HEK293 (cell line): ENCODE measurements at regions not wholly inside any gene's neighbourhood (a gene's known extent, or its start where the extent isn't known, plus 50 kb on each side); places are given as distances from the start of the nearest gene placed in this dataset.

Experiments used
- CTCF ChIA-PET: fragments of 350-600 bp; formaldehyde crosslinking; extraction: SDS; loops from one replicate; lab custom pipeline; 2021; ENCODE audit warnings: antibody characterized with exemption; lab: Yijun Ruan, JAX
- POLR2A ChIA-PET: fragments of 300-600 bp; formaldehyde crosslinking; extraction: SDS; loops from one replicate; lab custom pipeline; 2020; ENCODE audit warnings: antibody characterized with exemption, inconsistent platforms; lab: Yijun Ruan, JAX
- H3K27ac ChIP-seq: fragments of 200-500 bp; sonication (Bioruptor generic); 2 replicates; pipeline ENCODE4 v1.5.1; 2014; ENCODE audit warnings: low read depth, low read length, control low read depth, inconsistent platforms; ENCODE audit errors: extremely low read depth
- H3K36me3 ChIP-seq, 2 experiments: fragments of 200-500 bp in 1 of 2; sonication (Bioruptor generic) in 1 of 2; 1 replicate in 1 of 2; 2 replicates in 1 of 2; pipeline ENCODE4 v1.5.1; 2014 to 2017; ENCODE audit warnings: inconsistent platforms in 2 of 2, low read length in 2 of 2; ENCODE audit not compliant: control insufficient read depth in 2 of 2, insufficient read depth in 1 of 2
- H3K4me1 ChIP-seq: fragments of 200-500 bp; sonication (Bioruptor generic); 2 replicates; pipeline ENCODE4 v1.5.1; 2014; ENCODE audit warnings: mild to moderate bottlenecking, low read length, inconsistent platforms; ENCODE audit not compliant: control insufficient read depth, insufficient read depth
- H3K4me3 ChIP-seq: 2 replicates; pipeline ENCODE4 v1.5.1; 2011; ENCODE audit warnings: low read depth, mild to moderate bottlenecking, control low read depth, low read length, moderate library complexity
- H3K9me3 ChIP-seq: fragments of 200-500 bp; sonication (Bioruptor generic); 2 replicates; pipeline ENCODE4 v1.5.1; 2014; ENCODE audit warnings: low read depth, low read length, inconsistent platforms; ENCODE audit not compliant: control insufficient read depth, insufficient read depth
- FEZF1 ChIP-seq: fragments of 450-650 bp; formaldehyde crosslinking; IDR thresholded peaks from 2 replicates; pipeline ENCODE4 v1.5.1; 2016; ENCODE audit warnings: missing biosample characterization, missing genetic modification characterization
- REPIN1 ChIP-seq: fragments of 450-650 bp; formaldehyde crosslinking; IDR thresholded peaks from 2 replicates; pipeline ENCODE4 v1.5.1; 2017; ENCODE audit warnings: missing biosample characterization, missing genetic modification characterization, low read depth
- WT1 ChIP-seq: fragments of 450-650 bp; formaldehyde crosslinking; IDR thresholded peaks from 2 replicates; pipeline ENCODE4 v1.5.1; 2016; ENCODE audit warnings: missing biosample characterization, missing genetic modification characterization
- YY1 ChIP-seq: fragments of 450-650 bp; formaldehyde crosslinking; IDR thresholded peaks from 2 replicates; pipeline ENCODE4 v1.5.1; 2018; ENCODE audit warnings: missing biosample characterization, missing genetic modification characterization
- ZBTB1 ChIP-seq: fragments of 450-650 bp; formaldehyde crosslinking; IDR thresholded peaks from 2 replicates; pipeline ENCODE4 v1.5.1; 2016; ENCODE audit warnings: missing biosample characterization, missing genetic modification characterization
- ZBTB48 ChIP-seq: fragments of 450-650 bp; formaldehyde crosslinking; IDR thresholded peaks from 2 replicates; pipeline ENCODE4 v1.5.1; 2016; ENCODE audit warnings: missing biosample characterization, missing genetic modification characterization
- ZBTB8A ChIP-seq: fragments of 450-650 bp; formaldehyde crosslinking; IDR thresholded peaks from 2 replicates; pipeline ENCODE4 v1.5.1; 2016; ENCODE audit warnings: missing biosample characterization, missing genetic modification characterization
- ZIC2 ChIP-seq: fragments of 450-650 bp; formaldehyde crosslinking; IDR thresholded peaks from 2 replicates; pipeline ENCODE4 v1.5.1; 2016; ENCODE audit warnings: missing biosample characterization, missing genetic modification characterization
- ZNF112 ChIP-seq: fragments of 450-650 bp; formaldehyde crosslinking; IDR thresholded peaks from 2 replicates; pipeline ENCODE4 v1.5.0; 2017; ENCODE audit warnings: missing biosample characterization, missing genetic modification characterization
- ZNF148 ChIP-seq: fragments of 450-650 bp; formaldehyde crosslinking; IDR thresholded peaks from 2 replicates; pipeline ENCODE4 v1.5.0; 2017; ENCODE audit warnings: missing biosample characterization, missing genetic modification characterization, borderline replicate concordance
- ZNF169 ChIP-seq: fragments of 450-650 bp; formaldehyde crosslinking; IDR thresholded peaks from 2 replicates; pipeline ENCODE4 v1.5.1; 2016; ENCODE audit warnings: missing biosample characterization, missing genetic modification characterization
- ZNF426 ChIP-seq: fragments of 450-650 bp; formaldehyde crosslinking; IDR thresholded peaks from 2 replicates; pipeline ENCODE4 v1.5.1; 2017; ENCODE audit warnings: missing biosample characterization, missing genetic modification characterization, mild to moderate bottlenecking, inconsistent platforms, moderate library complexity
- ZNF555 ChIP-seq: fragments of 450-650 bp; formaldehyde crosslinking; conservative IDR thresholded peaks from 2 replicates; pipeline ENCODE4 v1.5.1; 2017; ENCODE audit warnings: missing biosample characterization, mild to moderate bottlenecking, missing genetic modification characterization, inconsistent platforms
- ZNF664 ChIP-seq: fragments of 450-650 bp; formaldehyde crosslinking; IDR thresholded peaks from 2 replicates; pipeline ENCODE4 v1.5.1; 2016; ENCODE audit warnings: missing biosample characterization, missing genetic modification characterization
- ZSCAN18 ChIP-seq: fragments of 450-650 bp; formaldehyde crosslinking; IDR thresholded peaks from 2 replicates; pipeline ENCODE4 v1.5.1; 2016; ENCODE audit warnings: missing biosample characterization, missing genetic modification characterization
- TF ChIP-seq, protein P1 (sequence below): fragments of 450-650 bp; formaldehyde crosslinking; IDR thresholded peaks from 2 replicates; pipeline ENCODE4 v1.5.1; 2017; ENCODE audit warnings: missing biosample characterization, missing genetic modification characterization
- TF ChIP-seq, protein P2 (sequence below): fragments of 450-650 bp; formaldehyde crosslinking; IDR thresholded peaks from 2 replicates; pipeline ENCODE4 v1.5.1; 2016; ENCODE audit warnings: missing biosample characterization, missing genetic modification characterization
- TF ChIP-seq, protein P3 (sequence below): sonication (generic); formaldehyde crosslinking; IDR thresholded peaks from 2 replicates; pipeline ENCODE4 v1.8.1; 2022; ENCODE audit warnings: mild to moderate bottlenecking, moderate library complexity, missing genetic modification reagents
- TF ChIP-seq, protein P4 (sequence below): fragments of 450-650 bp; formaldehyde crosslinking; IDR thresholded peaks from 2 replicates; pipeline ENCODE4 v1.5.1; 2016; ENCODE audit warnings: missing biosample characterization, missing genetic modification characterization, borderline replicate concordance
- TF ChIP-seq, protein P5 (sequence below): fragments of 450-650 bp; formaldehyde crosslinking; IDR thresholded peaks from 2 replicates; pipeline ENCODE4 v1.5.1; 2017; ENCODE audit warnings: missing biosample characterization, mild to moderate bottlenecking, missing genetic modification characterization, moderate library complexity

DNA sequence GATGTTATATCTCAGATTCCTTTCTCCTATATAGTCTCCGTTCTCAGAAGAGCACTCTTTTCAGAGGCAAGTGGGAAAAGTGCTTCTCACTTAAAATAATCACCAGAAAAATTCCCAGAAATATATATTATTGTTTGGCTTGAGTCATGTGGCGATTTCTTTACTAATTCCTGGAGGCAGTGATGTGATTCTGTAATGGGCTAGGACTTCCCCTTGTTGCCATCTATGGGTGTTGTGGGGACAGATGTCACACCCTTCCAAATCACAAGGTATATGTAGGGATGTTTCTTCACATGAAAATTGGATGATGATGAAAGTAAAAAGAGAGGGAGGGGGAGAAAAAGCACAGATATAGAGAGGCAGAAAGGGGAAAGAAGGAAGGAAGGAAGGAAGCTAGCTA lies 553.4 kb downstream of the PPP4R3C start (continued):
- TF ChIP-seq ZBTB8A (tag by site-specific recombination) = no peak
- TF ChIP-seq REPIN1 (tag by site-specific recombination) = no peak
- TF ChIP-seq WT1 (tag by site-specific recombination) = no peak
- TF ChIP-seq ZIC2 = no peak
- TF ChIP-seq, protein P1, sequence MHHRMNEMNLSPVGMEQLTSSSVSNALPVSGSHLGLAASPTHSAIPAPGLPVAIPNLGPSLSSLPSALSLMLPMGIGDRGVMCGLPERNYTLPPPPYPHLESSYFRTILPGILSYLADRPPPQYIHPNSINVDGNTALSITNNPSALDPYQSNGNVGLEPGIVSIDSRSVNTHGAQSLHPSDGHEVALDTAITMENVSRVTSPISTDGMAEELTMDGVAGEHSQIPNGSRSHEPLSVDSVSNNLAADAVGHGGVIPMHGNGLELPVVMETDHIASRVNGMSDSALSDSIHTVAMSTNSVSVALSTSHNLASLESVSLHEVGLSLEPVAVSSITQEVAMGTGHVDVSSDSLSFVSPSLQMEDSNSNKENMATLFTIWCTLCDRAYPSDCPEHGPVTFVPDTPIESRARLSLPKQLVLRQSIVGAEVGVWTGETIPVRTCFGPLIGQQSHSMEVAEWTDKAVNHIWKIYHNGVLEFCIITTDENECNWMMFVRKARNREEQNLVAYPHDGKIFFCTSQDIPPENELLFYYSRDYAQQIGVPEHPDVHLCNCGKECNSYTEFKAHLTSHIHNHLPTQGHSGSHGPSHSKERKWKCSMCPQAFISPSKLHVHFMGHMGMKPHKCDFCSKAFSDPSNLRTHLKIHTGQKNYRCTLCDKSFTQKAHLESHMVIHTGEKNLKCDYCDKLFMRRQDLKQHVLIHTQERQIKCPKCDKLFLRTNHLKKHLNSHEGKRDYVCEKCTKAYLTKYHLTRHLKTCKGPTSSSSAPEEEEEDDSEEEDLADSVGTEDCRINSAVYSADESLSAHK = no peak
- TF ChIP-seq ZNF664 = no peak
- TF ChIP-seq, protein P2, sequence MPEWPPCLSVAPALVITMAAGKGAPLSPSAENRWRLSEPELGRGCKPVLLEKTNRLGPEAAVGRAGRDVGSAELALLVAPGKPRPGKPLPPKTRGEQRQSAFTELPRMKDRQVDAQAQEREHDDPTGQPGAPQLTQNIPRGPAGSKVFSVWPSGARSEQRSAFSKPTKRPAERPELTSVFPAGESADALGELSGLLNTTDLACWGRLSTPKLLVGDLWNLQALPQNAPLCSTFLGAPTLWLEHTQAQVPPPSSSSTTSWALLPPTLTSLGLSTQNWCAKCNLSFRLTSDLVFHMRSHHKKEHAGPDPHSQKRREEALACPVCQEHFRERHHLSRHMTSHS (tag by site-specific recombination) = no peak
- TF ChIP-seq ZNF112 (tag by site-specific recombination) = no peak
- TF ChIP-seq ZNF148 = no peak

DNA sequence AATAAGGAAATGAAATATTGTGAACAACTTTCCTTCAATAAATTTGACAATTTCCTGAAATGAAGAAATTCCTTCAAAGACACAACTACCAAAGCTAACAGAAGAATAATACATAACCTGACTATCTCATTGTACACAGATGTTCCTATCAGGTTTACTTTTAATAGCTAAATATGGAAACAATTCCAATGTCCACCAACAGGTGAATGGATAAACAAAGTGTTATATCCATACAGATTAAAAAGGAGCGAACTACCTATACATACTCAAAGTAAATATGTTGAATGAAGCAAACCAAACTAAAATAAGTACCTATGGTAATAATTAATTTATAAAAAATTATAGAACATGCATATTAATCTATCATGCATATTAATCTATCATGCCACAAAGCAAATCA lies 554.9 kb downstream of the PPP4R3C start:
- Histone ChIP-seq H3K9me3 (no peaks in the 10 kb centered on the region), H3K36me3 (no peaks in the 10 kb centered on the region), H3K4me1 (no peaks in the 10 kb centered on the region), H3K27ac (no peak overlapping the region), H3K4me3 (no peak overlapping the region)
- POLR2A ChIA-PET = no interaction called here
- CTCF ChIA-PET = interaction anchor here (0.5 kb wide), 1 partner anchor 489 kb away, joined by 4 read pairs; no protein-coding TSS in a partner anchor
- TF ChIP-seq ZBTB1 (tag by site-specific recombination) (no peak), ZNF169 (no peak), ZSCAN18 (tag by site-specific recombination) (no peak), ZNF426 (tag by site-specific recombination) (no peak), ZBTB48 (no peak), ZNF555 (no peak), FEZF1 (tag by site-specific recombination) (no peak), YY1 (tag by site-specific recombination) (no peak)
- TF ChIP-seq, protein P3, sequence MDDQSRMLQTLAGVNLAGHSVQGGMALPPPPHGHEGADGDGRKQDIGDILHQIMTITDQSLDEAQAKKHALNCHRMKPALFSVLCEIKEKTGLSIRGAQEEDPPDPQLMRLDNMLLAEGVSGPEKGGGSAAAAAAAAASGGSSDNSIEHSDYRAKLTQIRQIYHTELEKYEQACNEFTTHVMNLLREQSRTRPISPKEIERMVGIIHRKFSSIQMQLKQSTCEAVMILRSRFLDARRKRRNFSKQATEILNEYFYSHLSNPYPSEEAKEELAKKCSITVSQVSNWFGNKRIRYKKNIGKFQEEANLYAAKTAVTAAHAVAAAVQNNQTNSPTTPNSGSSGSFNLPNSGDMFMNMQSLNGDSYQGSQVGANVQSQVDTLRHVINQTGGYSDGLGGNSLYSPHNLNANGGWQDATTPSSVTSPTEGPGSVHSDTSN (CRISPR knock-in tag) = no peak
- TF ChIP-seq, protein P4, sequence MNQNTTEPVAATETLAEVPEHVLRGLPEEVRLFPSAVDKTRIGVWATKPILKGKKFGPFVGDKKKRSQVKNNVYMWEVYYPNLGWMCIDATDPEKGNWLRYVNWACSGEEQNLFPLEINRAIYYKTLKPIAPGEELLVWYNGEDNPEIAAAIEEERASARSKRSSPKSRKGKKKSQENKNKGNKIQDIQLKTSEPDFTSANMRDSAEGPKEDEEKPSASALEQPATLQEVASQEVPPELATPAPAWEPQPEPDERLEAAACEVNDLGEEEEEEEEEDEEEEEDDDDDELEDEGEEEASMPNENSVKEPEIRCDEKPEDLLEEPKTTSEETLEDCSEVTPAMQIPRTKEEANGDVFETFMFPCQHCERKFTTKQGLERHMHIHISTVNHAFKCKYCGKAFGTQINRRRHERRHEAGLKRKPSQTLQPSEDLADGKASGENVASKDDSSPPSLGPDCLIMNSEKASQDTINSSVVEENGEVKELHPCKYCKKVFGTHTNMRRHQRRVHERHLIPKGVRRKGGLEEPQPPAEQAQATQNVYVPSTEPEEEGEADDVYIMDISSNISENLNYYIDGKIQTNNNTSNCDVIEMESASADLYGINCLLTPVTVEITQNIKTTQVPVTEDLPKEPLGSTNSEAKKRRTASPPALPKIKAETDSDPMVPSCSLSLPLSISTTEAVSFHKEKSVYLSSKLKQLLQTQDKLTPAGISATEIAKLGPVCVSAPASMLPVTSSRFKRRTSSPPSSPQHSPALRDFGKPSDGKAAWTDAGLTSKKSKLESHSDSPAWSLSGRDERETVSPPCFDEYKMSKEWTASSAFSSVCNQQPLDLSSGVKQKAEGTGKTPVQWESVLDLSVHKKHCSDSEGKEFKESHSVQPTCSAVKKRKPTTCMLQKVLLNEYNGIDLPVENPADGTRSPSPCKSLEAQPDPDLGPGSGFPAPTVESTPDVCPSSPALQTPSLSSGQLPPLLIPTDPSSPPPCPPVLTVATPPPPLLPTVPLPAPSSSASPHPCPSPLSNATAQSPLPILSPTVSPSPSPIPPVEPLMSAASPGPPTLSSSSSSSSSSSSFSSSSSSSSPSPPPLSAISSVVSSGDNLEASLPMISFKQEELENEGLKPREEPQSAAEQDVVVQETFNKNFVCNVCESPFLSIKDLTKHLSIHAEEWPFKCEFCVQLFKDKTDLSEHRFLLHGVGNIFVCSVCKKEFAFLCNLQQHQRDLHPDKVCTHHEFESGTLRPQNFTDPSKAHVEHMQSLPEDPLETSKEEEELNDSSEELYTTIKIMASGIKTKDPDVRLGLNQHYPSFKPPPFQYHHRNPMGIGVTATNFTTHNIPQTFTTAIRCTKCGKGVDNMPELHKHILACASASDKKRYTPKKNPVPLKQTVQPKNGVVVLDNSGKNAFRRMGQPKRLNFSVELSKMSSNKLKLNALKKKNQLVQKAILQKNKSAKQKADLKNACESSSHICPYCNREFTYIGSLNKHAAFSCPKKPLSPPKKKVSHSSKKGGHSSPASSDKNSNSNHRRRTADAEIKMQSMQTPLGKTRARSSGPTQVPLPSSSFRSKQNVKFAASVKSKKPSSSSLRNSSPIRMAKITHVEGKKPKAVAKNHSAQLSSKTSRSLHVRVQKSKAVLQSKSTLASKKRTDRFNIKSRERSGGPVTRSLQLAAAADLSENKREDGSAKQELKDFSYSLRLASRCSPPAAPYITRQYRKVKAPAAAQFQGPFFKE (tag by site-specific recombination) = no peak
- TF ChIP-seq, protein P5, sequence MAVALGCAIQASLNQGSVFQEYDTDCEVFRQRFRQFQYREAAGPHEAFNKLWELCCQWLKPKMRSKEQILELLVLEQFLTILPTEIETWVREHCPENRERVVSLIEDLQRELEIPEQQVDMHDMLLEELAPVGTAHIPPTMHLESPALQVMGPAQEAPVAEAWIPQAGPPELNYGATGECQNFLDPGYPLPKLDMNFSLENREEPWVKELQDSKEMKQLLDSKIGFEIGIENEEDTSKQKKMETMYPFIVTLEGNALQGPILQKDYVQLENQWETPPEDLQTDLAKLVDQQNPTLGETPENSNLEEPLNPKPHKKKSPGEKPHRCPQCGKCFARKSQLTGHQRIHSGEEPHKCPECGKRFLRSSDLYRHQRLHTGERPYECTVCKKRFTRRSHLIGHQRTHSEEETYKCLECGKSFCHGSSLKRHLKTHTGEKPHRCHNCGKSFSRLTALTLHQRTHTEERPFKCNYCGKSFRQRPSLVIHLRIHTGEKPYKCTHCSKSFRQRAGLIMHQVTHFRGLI = no peak
